ENCODE measurements at regions not wholly inside any gene's neighbourhood (a gene's known extent, or its start where the extent isn't known, plus 50 kb on each side); places are given as distances from the start of the nearest gene placed in this dataset.

DNA sequence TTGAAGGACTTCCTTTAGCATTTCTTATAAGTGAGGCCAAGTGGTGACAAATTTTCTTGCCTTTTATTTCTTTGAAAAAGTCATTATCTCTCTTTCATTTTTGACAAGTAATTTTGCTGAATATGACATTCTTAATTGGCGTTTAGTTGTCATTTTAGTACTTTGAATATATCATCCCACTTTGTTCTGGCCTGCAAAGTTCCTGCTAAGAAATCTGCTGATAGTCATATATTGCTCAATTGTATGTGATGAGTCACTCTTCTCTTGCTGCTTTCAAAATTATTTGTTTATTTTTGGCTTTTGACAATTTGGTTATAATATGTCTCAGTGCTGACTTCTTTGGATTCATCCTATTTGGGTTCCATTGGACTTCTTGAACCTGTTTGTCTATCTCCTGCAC lies 312.6 kb downstream of the DUSP10 start:
- intact Hi-C loops (cut with DNase I; ENCODE audit: low total_unique reads): no loop called here
- no peaks in the 10 kb centered on the region for H3K27me3 ChIP-seq

DNA sequence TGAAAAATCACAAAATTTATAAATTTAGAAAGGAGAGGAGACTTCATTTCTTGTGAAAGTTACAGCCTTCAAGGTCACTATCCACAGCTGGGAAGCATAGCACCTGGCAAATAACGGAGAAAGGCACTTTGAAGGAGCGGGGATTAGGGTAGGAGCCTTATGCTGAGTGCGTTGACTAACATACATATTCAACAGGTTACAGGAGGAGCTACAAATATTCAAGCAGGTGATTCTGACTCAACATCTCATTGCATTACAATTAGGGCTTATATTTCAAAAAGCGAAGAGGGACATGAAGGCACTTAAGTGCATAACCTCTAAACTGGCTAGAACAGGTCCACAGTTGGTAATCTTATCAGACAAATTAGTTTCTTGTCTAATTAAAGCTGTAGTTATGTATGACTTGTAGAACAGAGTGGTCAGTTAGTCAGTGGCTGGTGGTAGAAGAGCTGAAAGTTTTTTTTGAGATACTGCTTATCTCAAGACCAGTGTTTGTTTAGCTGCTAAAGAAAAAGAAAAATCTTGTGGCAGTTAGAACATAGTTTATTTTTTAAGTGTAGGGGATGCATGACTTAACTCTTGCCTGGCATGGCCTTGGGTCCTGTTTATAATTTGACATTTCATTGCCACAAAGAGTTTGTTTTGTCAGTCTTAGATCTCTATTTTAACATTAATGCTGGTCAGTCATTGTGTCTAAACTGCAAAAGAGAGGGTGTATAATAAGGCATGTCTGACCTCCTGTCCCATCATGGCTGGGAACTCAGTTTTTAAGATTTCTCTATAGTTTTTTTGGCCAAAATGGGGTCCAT lies 311.5 kb downstream of the DUSP10 start:
- H3K4me1 ChIP-seq: no peaks in the 10 kb centered on the region
- no peak overlapping the region for H3K4me3 ChIP-seq
- intact Hi-C loops (cut with DNase I; ENCODE audit: low total_unique reads): no loop called here
- no peak overlapping the region for H3K27ac ChIP-seq
- DNase-seq: no peak
- H3K27me3 ChIP-seq: no peaks in the 10 kb centered on the region
- WGBS, 2 donors: 74 to 90% methylated on average over 4 of the region's 4 CpGs
- no peaks in the 10 kb centered on the region for H3K9me3 ChIP-seq
- H3K36me3 ChIP-seq (ENCODE audit: low read depth, missing control alignments): no peaks in the 10 kb centered on the region
- no peak for TF ChIP-seq POLR2A (IDR thresholded peaks at IDR 0.05)
- TF ChIP-seq, protein P1, sequence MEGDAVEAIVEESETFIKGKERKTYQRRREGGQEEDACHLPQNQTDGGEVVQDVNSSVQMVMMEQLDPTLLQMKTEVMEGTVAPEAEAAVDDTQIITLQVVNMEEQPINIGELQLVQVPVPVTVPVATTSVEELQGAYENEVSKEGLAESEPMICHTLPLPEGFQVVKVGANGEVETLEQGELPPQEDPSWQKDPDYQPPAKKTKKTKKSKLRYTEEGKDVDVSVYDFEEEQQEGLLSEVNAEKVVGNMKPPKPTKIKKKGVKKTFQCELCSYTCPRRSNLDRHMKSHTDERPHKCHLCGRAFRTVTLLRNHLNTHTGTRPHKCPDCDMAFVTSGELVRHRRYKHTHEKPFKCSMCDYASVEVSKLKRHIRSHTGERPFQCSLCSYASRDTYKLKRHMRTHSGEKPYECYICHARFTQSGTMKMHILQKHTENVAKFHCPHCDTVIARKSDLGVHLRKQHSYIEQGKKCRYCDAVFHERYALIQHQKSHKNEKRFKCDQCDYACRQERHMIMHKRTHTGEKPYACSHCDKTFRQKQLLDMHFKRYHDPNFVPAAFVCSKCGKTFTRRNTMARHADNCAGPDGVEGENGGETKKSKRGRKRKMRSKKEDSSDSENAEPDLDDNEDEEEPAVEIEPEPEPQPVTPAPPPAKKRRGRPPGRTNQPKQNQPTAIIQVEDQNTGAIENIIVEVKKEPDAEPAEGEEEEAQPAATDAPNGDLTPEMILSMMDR (IDR thresholded peaks at IDR 0.05): no peak

More for the DNA sequence above, 312.6 kb downstream of the DUSP10 start:
- Histone ChIP-seq H3K9me3 (no peaks in the 10 kb centered on the region), H3K4me1 (no peaks in the 10 kb centered on the region), H3K36me3 (ENCODE audit: low read depth, missing control alignments) (no peaks in the 10 kb centered on the region), H3K27ac (no peak overlapping the region), H3K4me3 (no peak overlapping the region)
- no peak for DNase-seq
- no peak for TF ChIP-seq POLR2A (IDR thresholded peaks at IDR 0.05)
- TF ChIP-seq, protein P1 (IDR thresholded peaks at IDR 0.05): no peak
- WGBS, 2 donors: 88 to 91% methylated on average over 1 of the region's 1 CpG

DNA sequence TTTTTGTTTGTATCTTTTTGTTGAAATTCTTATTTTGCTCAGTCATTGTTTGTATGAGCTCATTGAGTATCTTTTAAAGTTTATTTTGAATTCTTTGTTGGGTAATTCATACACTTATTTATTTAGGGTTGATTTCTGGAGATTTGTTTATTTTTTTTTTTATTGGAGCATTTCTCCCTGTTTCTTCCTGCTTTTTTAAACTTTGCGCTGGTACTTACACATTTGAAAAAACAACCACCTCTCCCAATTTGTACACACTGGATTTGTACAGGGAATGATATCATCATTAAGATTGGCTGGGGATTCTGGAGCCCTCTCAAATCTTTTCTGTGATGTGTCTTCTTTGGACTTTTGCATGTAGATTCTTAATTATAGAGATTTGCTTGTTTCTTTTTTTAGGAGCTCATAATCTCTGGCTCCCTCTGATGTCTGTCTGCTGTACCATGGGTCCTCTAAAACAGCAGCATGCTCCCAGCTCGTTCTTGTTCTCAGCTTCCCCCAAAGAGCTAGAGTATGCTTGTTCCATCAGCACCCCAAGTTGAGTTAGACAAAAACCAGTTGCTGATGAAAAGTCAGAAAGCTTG lies 310.7 kb downstream of the DUSP10 start:
- intact Hi-C loops (cut with DNase I; ENCODE audit: low total_unique reads): no loop called here
- Histone ChIP-seq H3K9me3 (no peaks in the 10 kb centered on the region), H3K4me3 (no peak overlapping the region), H3K4me1 (no peaks in the 10 kb centered on the region), H3K27ac (no peak overlapping the region), H3K27me3 (no peaks in the 10 kb centered on the region), H3K36me3 (ENCODE audit: low read depth, missing control alignments) (no peaks in the 10 kb centered on the region)
- no peak for TF ChIP-seq POLR2A (IDR thresholded peaks at IDR 0.05)
- TF ChIP-seq, protein P1 (IDR thresholded peaks at IDR 0.05): no peak
- DNase-seq: no peak
- 70 to 76% methylated on average over 2 of the region's 2 CpGs for WGBS, 2 donors

DNA sequence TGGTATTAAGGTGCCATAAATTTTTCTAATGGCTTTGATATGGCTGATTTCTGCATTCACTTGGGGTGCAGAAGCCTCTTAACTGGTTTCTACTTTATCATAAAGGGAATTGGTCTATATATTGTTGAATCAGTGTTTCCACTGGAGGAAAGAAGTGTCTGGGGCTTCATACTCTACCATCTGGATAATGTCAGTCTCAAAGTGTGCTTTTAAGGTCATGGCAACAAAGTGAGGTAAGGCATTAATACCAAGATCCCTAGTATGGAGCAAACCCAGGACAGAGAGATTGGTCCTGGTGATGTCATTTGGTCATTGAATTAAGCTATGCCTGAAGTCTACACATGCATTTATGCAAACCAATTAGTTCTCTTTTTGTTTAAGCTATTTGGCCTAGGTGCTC lies 309.9 kb downstream of the DUSP10 start:
- Histone ChIP-seq H3K36me3 (ENCODE audit: low read depth, missing control alignments) (no peaks in the 10 kb centered on the region), H3K4me3 (no peak overlapping the region), H3K27me3 (no peaks in the 10 kb centered on the region), H3K4me1 (no peaks in the 10 kb centered on the region), H3K27ac (no peak overlapping the region), H3K9me3 (no peaks in the 10 kb centered on the region)
- no peak for DNase-seq
- no peak for TF ChIP-seq POLR2A (IDR thresholded peaks at IDR 0.05)
- TF ChIP-seq, protein P1 (IDR thresholded peaks at IDR 0.05): no peak
- intact Hi-C loops (cut with DNase I; ENCODE audit: low total_unique reads): no loop called here

DNA sequence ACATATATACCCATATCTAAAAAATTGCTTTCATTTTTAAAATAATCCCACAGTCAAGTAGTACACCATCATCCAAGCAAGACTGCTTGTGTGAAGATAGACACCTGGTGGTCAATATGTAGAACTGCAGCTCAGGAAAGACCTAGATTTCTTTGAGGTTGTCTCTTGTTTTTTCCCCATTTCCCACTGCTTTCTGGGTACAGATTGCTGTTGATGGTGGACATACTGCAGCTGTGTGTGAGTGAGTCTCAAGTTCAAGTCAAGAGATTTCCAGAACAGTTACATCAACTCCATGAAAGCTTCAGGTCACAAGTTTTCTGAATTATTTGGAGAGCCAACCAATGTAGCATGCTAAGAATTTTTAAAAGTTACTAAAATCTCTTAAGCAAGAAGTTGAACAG lies 306.4 kb downstream of the DUSP10 start:
- Histone ChIP-seq H3K27me3 (no peaks in the 10 kb centered on the region), H3K4me3 (no peak overlapping the region), H3K4me1 (peaks cover 4% of the 10 kb centered on the region), H3K27ac (no peak overlapping the region), H3K9me3 (no peaks in the 10 kb centered on the region), H3K36me3 (ENCODE audit: low read depth, missing control alignments) (no peaks in the 10 kb centered on the region)
- no peak for DNase-seq
- TF ChIP-seq, protein P1 (IDR thresholded peaks at IDR 0.05): peak; percentile 94 to 99 (median 96)
- no peak for TF ChIP-seq POLR2A (IDR thresholded peaks at IDR 0.05)
- intact Hi-C loops (cut with DNase I; ENCODE audit: low total_unique reads): no loop called here

Measured in testis (tissue), 2 donors.